ENCODE measurements at regions not wholly inside any gene's neighbourhood (a gene's known extent, or its start where the extent isn't known, plus 50 kb on each side); places are given as distances from the start of the nearest gene placed in this dataset.

GRCh38 chr12:111025792-111026430 lies 105.5 kb upstream of the MYL2 start:
- no peak for TF ChIP-seq YY1 (IDR thresholded peaks at IDR 0.05; ENCODE audit: low read depth)
- no peak for TF ChIP-seq CREB1 (IDR thresholded peaks at IDR 0.05; ENCODE audit: low read depth)
- no peak for TF ChIP-seq EP300 (IDR thresholded peaks at IDR 0.05; ENCODE audit: borderline replicate concordance)
- TF ChIP-seq NFIC (IDR thresholded peaks at IDR 0.05), result no peak
- no peak for TF ChIP-seq EGR1 (IDR thresholded peaks at IDR 0.05)
- TF ChIP-seq RAD21 (IDR thresholded peaks at IDR 0.05; ENCODE audit: low read depth), result no peak
- no peak for TF ChIP-seq TCF12 (IDR thresholded peaks at IDR 0.05; ENCODE audit: low read depth)
- TF ChIP-seq REST (IDR thresholded peaks at IDR 0.05; ENCODE audit: low read depth), result no peak
- TF ChIP-seq CEBPB (IDR thresholded peaks at IDR 0.05), result no peak
- no peak for TF ChIP-seq ZBTB7A (IDR thresholded peaks at IDR 0.05; ENCODE audit: low read depth)
- TF ChIP-seq TAF1 (IDR thresholded peaks at IDR 0.05; ENCODE audit: low read depth), result no peak

Data from Ishikawa (cell line).